ENCODE measurements at regions not wholly inside any gene's neighbourhood (a gene's known extent, or its start where the extent isn't known, plus 50 kb on each side); places are given as distances from the start of the nearest gene placed in this dataset.

DNA sequence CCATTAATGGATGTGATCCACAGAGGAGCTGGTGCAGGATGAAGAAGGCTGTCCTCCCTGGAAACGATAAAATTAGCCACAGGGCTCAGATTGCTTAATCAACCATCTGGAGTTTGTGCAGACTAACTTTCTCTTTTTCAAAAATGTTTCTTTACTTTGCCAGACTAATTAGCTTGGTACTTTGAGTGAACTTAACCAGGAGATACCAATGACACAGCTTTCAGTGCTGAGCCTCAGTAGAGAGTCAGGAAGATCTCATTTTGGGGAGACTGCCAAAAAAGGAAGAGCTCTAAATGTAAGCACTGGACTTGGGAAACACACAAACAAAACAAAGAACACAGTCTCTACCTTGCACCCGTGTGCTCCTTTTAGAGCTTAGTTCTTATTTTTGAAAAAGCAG lies 248.1 kb upstream of the DEPDC1 start:
- TF ChIP-seq EZH2 (IDR thresholded peaks at IDR 0.05; ENCODE audit: insufficient read depth, poor library complexity, severe bottlenecking) (no peak), EZH2phosphoT487 (IDR thresholded peaks at IDR 0.05; ENCODE audit: insufficient read depth, low read depth) (no peak)

All from GM23248 (cell line).